Ovary (tissue), 7 donors: ENCODE measurements at regions not wholly inside any gene's neighbourhood (a gene's known extent, or its start where the extent isn't known, plus 50 kb on each side); places are given as distances from the start of the nearest gene placed in this dataset.
A peak's percentile ranks its signal among the peaks of the same experiment; 100 is the strongest.

Experiments used
- DNase-seq, 5 donors: peaks; one replicate each; pipeline ENCODE4 v3.0.0-alpha.2; 2019 to 2020
- H3K27ac ChIP-seq, 2 donors: fragments of 200-600 bp; one replicate each; pipeline versions ENCODE4 v1.5.1 to v1.8.0; 2019 to 2022
- H3K27me3 ChIP-seq: fragments of 200-600 bp; one replicate; pipeline ENCODE4 v1.8.0; 2022
- H3K36me3 ChIP-seq: fragments of 200-600 bp; sonication (generic); one replicate; pipeline ENCODE4 v1.5.1; 2019
- H3K4me1 ChIP-seq: one replicate; pipeline ENCODE4 v1.8.1; 2013; ENCODE audit warnings: mild to moderate bottlenecking, moderate library complexity; ENCODE audit not compliant: insufficient read depth
- H3K4me3 ChIP-seq: fragments of 200-600 bp; sonication (generic); one replicate; pipeline ENCODE4 v1.5.1; 2017
- H3K9me3 ChIP-seq, 2 donors: fragments of 200-600 bp in 1 of 2; sonication (generic) in 1 of 2; one replicate each; pipeline versions ENCODE4 v1.5.1 to v1.8.1; 2013 to 2019; ENCODE audit warnings: mild to moderate bottlenecking in 1 of 2, moderate library complexity in 1 of 2
- EP300 ChIP-seq: sonication (generic); formaldehyde crosslinking; IDR thresholded peaks from one replicate; pipeline ENCODE4 v1.6.1; 2017; ENCODE audit warnings: antibody characterized with exemption
- POLR2A ChIP-seq: fragments of 450-650 bp; IDR thresholded peaks from one replicate; pipeline ENCODE4 v1.6.1; 2017; ENCODE audit warnings: antibody characterized with exemption, mild to moderate bottlenecking, moderate library complexity
- WGBS, 3 donors: extraction: QIAGEN DNeasy Blood & Tissue Kit in 1 of 3; methylation state at CpG; one replicate each; pipeline versions ENCODE4 v1.1.5 to v1.1.7; 2013 to 2017; 5-methylcytosine and 5-hydroxymethylcytosine counted together
- intact Hi-C, 4 donors: fragments of 100-400 bp; cut with DNase I; formaldehyde crosslinking; loops; one replicate each; pipeline versions ENCODE4 v1.11.0 to v1.15.1; 2022 to 2023
- TF ChIP-seq, protein P1 (sequence below), 3 donors: fragments of 450-650 bp in 2 of 3; fragments of 200-600 bp in 1 of 3; IDR thresholded peaks; one replicate each; pipeline versions ENCODE4 v1.5.1 to v1.8.0; 2016 to 2022; ENCODE audit warnings: antibody characterized with exemption in 3 of 3, mild to moderate bottlenecking in 1 of 3
- donor health status: DM: no; HTN: no; CAD: no; lungs with moderate emphysema.
- donor health status: DM: no; HTN: no; CAD: no.
- donor health status: Bipolar disorder and iron deficiency.
- donor health status: DM: no; HTN: no; CAD: no.
- donor health status: DM: yes; HTN: yes; CAD: no.

DNA sequence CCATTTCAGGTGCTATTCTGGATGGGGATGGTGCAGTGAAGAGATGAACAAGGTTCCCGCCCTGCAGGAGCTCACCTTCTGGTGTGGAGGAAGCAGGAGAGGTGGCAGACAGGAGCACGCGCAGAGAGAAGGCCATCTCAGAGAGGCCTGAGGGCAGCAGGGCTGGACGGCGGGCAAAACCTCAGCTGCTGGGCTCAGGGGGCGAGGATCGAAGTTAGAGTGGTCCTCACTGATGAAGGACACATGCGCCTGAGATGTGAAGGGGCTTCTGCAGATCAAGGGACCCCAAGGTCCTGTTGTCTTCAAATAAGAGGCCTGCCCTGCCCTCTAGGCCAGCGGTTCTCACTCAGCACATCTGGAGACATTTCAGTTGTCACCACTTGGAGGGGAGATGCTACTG is 198.4 kb upstream of the PMEPA1 start:
- H3K9me3 ChIP-seq, result no peaks in the 10 kb centered on the region
- intact Hi-C loops, result no loop called here

DNA sequence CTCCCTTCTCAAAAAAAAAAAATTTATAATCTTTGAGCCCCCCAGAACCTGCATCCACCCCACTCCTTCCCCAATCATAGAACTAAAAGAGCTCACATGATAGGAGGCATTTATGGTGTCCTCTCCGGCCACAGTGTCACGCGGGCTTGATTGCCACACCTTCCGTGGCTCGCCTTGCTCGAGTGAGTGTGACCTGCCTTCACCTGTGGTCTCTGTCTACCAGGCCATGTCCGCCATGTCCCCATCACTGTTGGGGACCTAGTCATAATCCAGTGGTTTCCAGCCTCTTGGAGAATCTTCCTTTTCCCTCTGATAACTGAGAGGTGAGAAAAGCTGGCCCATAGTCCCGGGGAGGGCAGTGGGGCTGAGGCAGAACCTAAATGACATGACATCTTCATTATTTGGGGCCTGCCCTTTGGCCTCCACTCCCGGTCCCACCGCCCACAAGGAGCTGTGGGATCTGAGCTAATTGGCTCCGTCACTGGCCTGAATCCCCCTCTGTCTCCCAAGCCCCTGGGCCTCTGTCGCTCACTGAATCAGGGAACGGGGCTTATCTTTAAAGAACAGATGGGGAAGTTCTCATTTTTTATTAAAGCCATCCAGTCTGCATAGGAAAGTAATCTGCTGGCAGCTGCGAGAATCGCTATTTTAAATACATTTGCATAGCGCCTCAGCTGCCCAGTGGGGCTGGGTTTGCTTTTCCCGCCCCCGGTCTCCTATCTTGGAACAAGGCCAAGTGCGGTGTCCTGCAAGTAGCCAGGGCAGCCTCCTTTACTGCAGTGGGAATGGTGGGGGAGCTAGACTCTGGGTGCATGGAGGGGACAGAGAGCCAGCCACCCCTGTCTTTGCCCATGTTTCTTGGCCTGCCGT is 197.6 kb upstream of the PMEPA1 start:
- intact Hi-C loops, result no loop called here
- DNase-seq, result peak in 3 of 5 donors; percentile 18 to 45 (median 37)
- peaks cover 2% of the 10 kb centered on the region for H3K4me1 ChIP-seq
- TF ChIP-seq EP300, result no peak
- TF ChIP-seq, protein P1, sequence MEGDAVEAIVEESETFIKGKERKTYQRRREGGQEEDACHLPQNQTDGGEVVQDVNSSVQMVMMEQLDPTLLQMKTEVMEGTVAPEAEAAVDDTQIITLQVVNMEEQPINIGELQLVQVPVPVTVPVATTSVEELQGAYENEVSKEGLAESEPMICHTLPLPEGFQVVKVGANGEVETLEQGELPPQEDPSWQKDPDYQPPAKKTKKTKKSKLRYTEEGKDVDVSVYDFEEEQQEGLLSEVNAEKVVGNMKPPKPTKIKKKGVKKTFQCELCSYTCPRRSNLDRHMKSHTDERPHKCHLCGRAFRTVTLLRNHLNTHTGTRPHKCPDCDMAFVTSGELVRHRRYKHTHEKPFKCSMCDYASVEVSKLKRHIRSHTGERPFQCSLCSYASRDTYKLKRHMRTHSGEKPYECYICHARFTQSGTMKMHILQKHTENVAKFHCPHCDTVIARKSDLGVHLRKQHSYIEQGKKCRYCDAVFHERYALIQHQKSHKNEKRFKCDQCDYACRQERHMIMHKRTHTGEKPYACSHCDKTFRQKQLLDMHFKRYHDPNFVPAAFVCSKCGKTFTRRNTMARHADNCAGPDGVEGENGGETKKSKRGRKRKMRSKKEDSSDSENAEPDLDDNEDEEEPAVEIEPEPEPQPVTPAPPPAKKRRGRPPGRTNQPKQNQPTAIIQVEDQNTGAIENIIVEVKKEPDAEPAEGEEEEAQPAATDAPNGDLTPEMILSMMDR (IDR thresholded peaks at IDR 0.05), result no peak
- no peak for TF ChIP-seq POLR2A
- H3K9me3 ChIP-seq, result no peaks in the 10 kb centered on the region
- H3K27me3 ChIP-seq, result no peaks in the 10 kb centered on the region
- no peak overlapping the region for H3K4me3 ChIP-seq
- no peaks in the 10 kb centered on the region for H3K36me3 ChIP-seq
- 59 to 70% (median 63%) methylated on average over 20 of the region's 20 CpGs for WGBS, 3 donors
- H3K27ac ChIP-seq, result no peak overlapping the region

More for the DNA sequence above, 198.4 kb upstream of the PMEPA1 start:
- no peak overlapping the region for H3K4me3 ChIP-seq
- no peaks in the 10 kb centered on the region for H3K36me3 ChIP-seq
- H3K27me3 ChIP-seq, result no peaks in the 10 kb centered on the region
- DNase-seq, result no peak
- TF ChIP-seq POLR2A (no peak), EP300 (no peak)
- TF ChIP-seq, protein P1 (IDR thresholded peaks at IDR 0.05), result no peak
- 94 to 95% (median 95%) methylated on average over 9 of the region's 9 CpGs for WGBS, 3 donors
- H3K4me1 ChIP-seq, result peaks cover 2% of the 10 kb centered on the region
- H3K27ac ChIP-seq, result no peak overlapping the region

DNA sequence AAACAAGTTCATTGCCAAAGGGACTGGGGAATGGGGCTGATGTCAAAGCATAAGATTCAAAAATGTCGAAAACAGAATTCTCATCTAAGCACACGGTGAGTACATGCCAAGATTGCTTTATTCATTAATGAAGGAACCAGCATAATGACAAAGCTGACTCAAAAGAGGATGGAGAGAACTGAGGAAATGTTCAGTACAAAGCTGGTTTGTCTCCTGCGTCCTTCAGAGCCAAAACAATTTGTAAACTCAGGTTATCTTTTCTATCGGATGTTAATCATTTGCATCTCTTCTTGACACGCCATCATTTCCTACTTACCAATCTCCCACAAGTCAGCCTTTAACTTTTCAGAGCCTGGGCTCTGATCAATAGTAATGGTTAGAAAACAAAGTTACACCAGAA is 195.6 kb upstream of the PMEPA1 start:
- DNase-seq, result no peak
- Histone ChIP-seq H3K27me3 (no peaks in the 10 kb centered on the region), H3K4me1 (peaks cover 2% of the 10 kb centered on the region), H3K4me3 (no peak overlapping the region), H3K27ac (no peak overlapping the region), H3K9me3 (no peaks in the 10 kb centered on the region), H3K36me3 (no peaks in the 10 kb centered on the region)
- TF ChIP-seq, protein P1 (IDR thresholded peaks at IDR 0.05), result no peak
- TF ChIP-seq EP300, result no peak
- TF ChIP-seq POLR2A, result no peak
- 89 to 94% (median 93%) methylated on average over 5 of the region's 5 CpGs for whole genome bisulfite sequencing, 3 donors
- intact Hi-C loops, result no loop called here

DNA sequence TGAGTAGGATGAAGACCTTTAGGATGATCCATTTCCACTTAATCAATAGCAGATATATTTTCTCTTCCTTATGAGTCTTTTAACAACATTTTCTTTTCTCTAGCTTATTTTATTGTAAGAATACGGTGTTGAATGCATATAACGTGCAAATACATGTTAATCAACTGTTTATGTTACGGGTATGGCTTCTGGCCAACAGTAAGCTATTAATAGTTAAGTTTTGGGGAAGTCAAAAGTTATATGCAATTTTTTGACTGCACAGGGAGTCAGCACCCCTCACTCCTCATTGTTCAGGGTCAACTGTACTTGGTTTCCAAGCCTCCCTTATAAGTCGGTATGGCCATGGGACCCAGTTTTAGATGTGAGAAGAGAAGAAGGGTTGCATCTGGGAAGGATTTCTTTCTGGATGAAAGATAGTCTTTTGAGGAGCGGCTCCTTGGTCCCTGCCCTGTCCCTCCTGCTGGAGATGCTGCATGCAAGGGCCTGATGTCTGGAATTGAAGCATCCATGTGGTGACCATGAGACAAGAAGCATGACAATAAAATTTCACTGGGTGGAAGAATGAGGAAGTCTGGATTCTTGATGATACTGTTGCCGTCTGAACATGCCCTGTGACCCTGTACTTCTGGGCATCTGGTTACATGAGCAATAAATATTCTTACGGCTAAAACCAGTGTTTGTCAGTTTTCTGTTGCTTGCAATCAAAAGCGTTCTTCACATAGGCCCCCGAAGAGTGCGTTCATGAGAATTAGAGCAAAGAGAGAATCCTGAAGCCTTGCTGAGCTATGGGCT is 194.7 kb upstream of the PMEPA1 start:
- H3K4me1 ChIP-seq, result peaks cover 2% of the 10 kb centered on the region
- TF ChIP-seq, protein P1 (IDR thresholded peaks at IDR 0.05), result no peak
- no peak for TF ChIP-seq EP300
- TF ChIP-seq POLR2A, result no peak
- intact Hi-C loops, result no loop called here

More for the DNA sequence above, 194.7 kb upstream of the PMEPA1 start:
- WGBS, 3 donors, result 83 to 88% (median 87%) methylated on average over 10 of the region's 10 CpGs
- no peak for DNase-seq
- H3K27me3 ChIP-seq, result no peaks in the 10 kb centered on the region
- H3K9me3 ChIP-seq, result no peaks in the 10 kb centered on the region
- no peak overlapping the region for H3K27ac ChIP-seq
- no peak overlapping the region for H3K4me3 ChIP-seq
- H3K36me3 ChIP-seq, result no peaks in the 10 kb centered on the region
